GM12878 (cell line): ENCODE measurements at regions not wholly inside any gene's neighbourhood (a gene's known extent, or its start where the extent isn't known, plus 50 kb on each side); places are given as distances from the start of the nearest gene placed in this dataset.

Experiments
- ATAC-seq: fragments of 200-7000 bp; cut with Tn5 transposase; 3 replicates; pipeline ENCODE4 v1.9.1; 2020; ENCODE audit warnings: mild to moderate bottlenecking, moderate library complexity
- BruUV-seq: library from RNA; stranded (reverse); fragments of 400-500 nt; replicated peaks from 2 replicates; lab custom pipeline; 2021; lab: Mats Ljungman, UMichigan
- CTCF ChIA-PET: fragments of 300-600 bp; sonication (Branson Sonifier 250); formaldehyde crosslinking; extraction: SDS; loops from one replicate; lab custom pipeline; 2021; ENCODE audit warnings: inconsistent platforms; lab: Yijun Ruan, JAX
- POLR2A ChIA-PET: fragments of 350-600 bp; formaldehyde crosslinking; extraction: SDS; loops from one replicate; lab custom pipeline; 2021; ENCODE audit warnings: inconsistent platforms; lab: Charles Lee
- RAD21 ChIA-PET: fragments of 300-600 bp; sonication (Branson Sonifier 250); formaldehyde crosslinking; loops from one replicate; lab custom pipeline; 2023; ENCODE audit warnings: antibody characterized with exemption; ENCODE audit not compliant: unreplicated experiment; lab: Charles Lee
- SMC1A ChIA-PET: fragments of 300-600 bp; sonication (Branson Sonifier 250); formaldehyde crosslinking; loops from one replicate; lab custom pipeline; 2023; ENCODE audit not compliant: unreplicated experiment, uncharacterized antibody; lab: Charles Lee
- DNase-seq: peaks from one replicate; pipeline ENCODE4 v3.0.0-alpha.2; 2011; ENCODE audit warnings: low read depth, low spot score
- FAIRE-seq: peaks from 3 replicates; lab custom pipeline; 2011; peaks lifted over from hg19 to GRCh38; lab: Jason Lieb, UNC
- H2AFZ ChIP-seq: 2 replicates; pipeline ENCODE4 v1.6.0; 2011; ENCODE audit warnings: low read depth, low read length, control low read depth; ENCODE audit not compliant: control insufficient read depth
- H3K27ac ChIP-seq: 2 replicates; pipeline ENCODE4 v1.5.1; 2011; ENCODE audit warnings: control low read depth; ENCODE audit not compliant: control insufficient read depth, insufficient read depth
- H3K27me3 ChIP-seq, 2 experiments: replicated peaks in 1 of 2; 2 replicates each; pipeline versions ENCODE4 v1.6.0 to v1.6.1; 2011; ENCODE audit warnings: low read length in 1 of 2; ENCODE audit not compliant: control insufficient read depth in 2 of 2, insufficient read depth in 2 of 2
- H3K36me3 ChIP-seq, 2 experiments: 2 replicates each; pipeline ENCODE4 v1.5.1; 2011; ENCODE audit warnings: low read length in 1 of 2; ENCODE audit not compliant: control insufficient read depth in 2 of 2, insufficient read depth in 2 of 2
- H3K4me1 ChIP-seq: 2 replicates; pipeline ENCODE4 v1.6.1; 2011; ENCODE audit warnings: mild to moderate bottlenecking, low read length, moderate library complexity, mixed read lengths; ENCODE audit not compliant: control insufficient read depth, insufficient read depth
- H3K4me2 ChIP-seq: 2 replicates; pipeline ENCODE4 v1.6.0; 2011; ENCODE audit warnings: control low read depth; ENCODE audit not compliant: control insufficient read depth, insufficient read depth
- H3K4me3 ChIP-seq: fragments of 200-600 bp; sonication (generic); 2 replicates; pipeline ENCODE4 v1.5.1; 2016
- H3K79me2 ChIP-seq: 2 replicates; pipeline ENCODE4 v1.6.0; 2011; ENCODE audit warnings: low read length; ENCODE audit not compliant: control insufficient read depth, insufficient read depth
- H3K9ac ChIP-seq: 2 replicates; pipeline ENCODE4 v1.8.0; 2011; ENCODE audit warnings: low read length, control low read depth, mixed read lengths; ENCODE audit not compliant: control insufficient read depth, insufficient read depth
- H3K9me3 ChIP-seq: replicated peaks from 3 replicates; pipeline ENCODE4 v1.5.1; 2011; ENCODE audit warnings: mild to moderate bottlenecking, low read length; ENCODE audit not compliant: control insufficient read depth, insufficient read depth
- H4K20me1 ChIP-seq: 2 replicates; pipeline ENCODE4 v1.6.0; 2011; ENCODE audit not compliant: control insufficient read depth, insufficient read depth
- BCL11A ChIP-seq: IDR thresholded peaks from 2 replicates; pipeline ENCODE4 v1.6.1; 2011; ENCODE audit warnings: low read depth, low read length
- BHLHE40 ChIP-seq, 2 experiments: fragments of 450-650 bp in 1 of 2; IDR thresholded peaks; 2 replicates each; pipeline ENCODE4 v1.6.1; 2011 to 2017; ENCODE audit warnings: low read depth in 2 of 2, borderline replicate concordance in 1 of 2, improper control_type of control experiment in 1 of 2, low read length in 1 of 2, mild to moderate bottlenecking in 1 of 2
- IKZF1 ChIP-seq: fragments of 450-650 bp; conservative IDR thresholded peaks from 2 replicates; pipeline ENCODE4 v1.6.1; 2017; ENCODE audit warnings: antibody characterized with exemption, mild to moderate bottlenecking
- IRF5 ChIP-seq: fragments of 450-650 bp; IDR thresholded peaks from 2 replicates; pipeline ENCODE4 v1.6.1; 2017; ENCODE audit warnings: borderline replicate concordance
- MYB ChIP-seq: fragments of 150-350 bp; IDR thresholded peaks from 2 replicates; pipeline ENCODE4 v1.6.1; 2014; ENCODE audit warnings: mild to moderate bottlenecking, low read depth, low read length, borderline replicate concordance
- PAX8 ChIP-seq: fragments of 450-650 bp; IDR thresholded peaks from 2 replicates; pipeline ENCODE4 v1.6.1; 2017; ENCODE audit warnings: mild to moderate bottlenecking, moderate library complexity
- PML ChIP-seq: IDR thresholded peaks from 2 replicates; pipeline ENCODE4 v1.6.1; 2012; ENCODE audit warnings: low read length, inconsistent platforms
- SIN3A ChIP-seq: IDR thresholded peaks from 2 replicates; pipeline ENCODE4 v1.6.1; 2012; ENCODE audit warnings: low read depth, low read length, improper control_type of control experiment
- TCF12 ChIP-seq: IDR thresholded peaks from 2 replicates; pipeline ENCODE4 v1.6.1; 2011; ENCODE audit warnings: low read depth, mild to moderate bottlenecking, low read length
- TCF3 ChIP-seq: IDR thresholded peaks from 2 replicates; pipeline ENCODE4 v1.6.1; 2012; ENCODE audit warnings: low read depth, mild to moderate bottlenecking, low read length, borderline replicate concordance; ENCODE audit not compliant: insufficient read depth
- TCF7 ChIP-seq: IDR thresholded peaks from 2 replicates; pipeline ENCODE4 v1.6.1; 2014; ENCODE audit warnings: antibody characterized with exemption, borderline replicate concordance
- WRNIP1 ChIP-seq: IDR thresholded peaks from 2 replicates; pipeline ENCODE4 v1.6.1; 2011; ENCODE audit warnings: low read depth, low read length, improper control_type of control experiment, borderline replicate concordance
- WGBS: methylation state at CpG from one replicate; pipeline ENCODE4 v1.1.6; 2016; ENCODE audit warnings: low lambda C conversion rate; ENCODE audit not compliant: insufficient replicate concordance, insufficient coverage; ENCODE audit errors: missing lambda C conversion rate; 5-methylcytosine and 5-hydroxymethylcytosine counted together
- in situ Hi-C: fragments of 300-500 bp; cut with MboI; formaldehyde crosslinking; loops from 9 replicates; pipeline ENCODE4 v1.14.3; 2018; ENCODE audit warnings: mixed read lengths
- intact Hi-C: fragments of 100-400 bp; cut with micrococcal nuclease; formaldehyde crosslinking; loops from one replicate; pipeline ENCODE4 v1.14.2; 2022; ENCODE audit not compliant: unreplicated experiment
- TF ChIP-seq, protein P1 (sequence below): IDR thresholded peaks from 2 replicates; pipeline ENCODE4 v1.6.1; 2012; ENCODE audit warnings: mild to moderate bottlenecking, low read depth, low read length
- TF ChIP-seq, protein P2 (sequence below): fragments of 450-650 bp; IDR thresholded peaks from 2 replicates; pipeline ENCODE4 v1.6.1; 2017; ENCODE audit warnings: mild to moderate bottlenecking, moderate library complexity

DNA sequence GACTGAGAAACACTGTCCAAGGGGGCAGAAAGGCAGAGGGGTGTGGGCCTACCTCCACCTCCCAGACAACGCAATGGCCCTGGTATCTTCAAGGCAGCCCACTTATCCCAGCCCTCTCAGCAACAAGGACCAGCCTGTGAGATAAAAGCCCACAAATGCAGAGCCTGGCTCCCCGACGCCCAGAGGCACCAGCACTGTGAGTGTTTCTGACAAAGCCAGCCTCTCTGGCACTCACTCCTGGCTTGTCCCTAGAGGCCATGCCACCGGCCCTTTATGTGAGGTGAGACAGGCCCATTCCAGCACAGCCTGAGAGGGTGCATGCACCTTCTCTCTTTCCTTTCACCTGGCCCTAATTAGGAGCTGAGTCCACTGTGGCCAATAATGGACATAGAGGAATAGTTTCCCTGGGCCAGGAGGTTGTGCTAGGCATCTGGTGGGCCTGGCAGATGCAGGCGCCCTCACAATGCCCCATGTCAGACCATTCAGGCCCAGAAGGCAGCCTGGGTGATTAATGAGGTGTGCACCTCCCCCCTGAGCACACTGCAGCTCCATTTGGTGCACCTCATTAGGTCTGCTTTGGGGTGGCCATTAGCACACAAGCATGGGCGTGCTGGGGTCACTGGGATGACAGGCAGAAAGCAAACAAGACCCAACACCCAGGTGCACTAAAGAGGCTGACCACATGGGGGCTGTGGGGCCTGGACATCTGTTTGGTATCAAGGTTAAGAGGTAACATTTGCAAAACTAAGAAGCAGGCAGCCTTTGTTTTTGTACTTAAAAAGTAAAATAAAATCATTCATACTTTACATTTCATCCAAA is 176.0 kb downstream of the MED10 start:
- 27% methylated on average over 6 of the region's 6 CpGs for WGBS
- intact Hi-C loops = loop anchor here (2.0 kb wide), 1 partner anchor 44 kb away; no protein-coding TSS in a partner anchor
- Histone ChIP-seq H2AFZ (no peak overlapping the region), H3K4me2 (no peak overlapping the region), H3K36me3 (no peaks in the 10 kb centered on the region), H3K9ac (no peak overlapping the region), H3K27ac (no peak overlapping the region), H3K9me3 (no peaks in the 10 kb centered on the region; the same call in 2 of the 3 replicates), H4K20me1 (no peaks in the 10 kb centered on the region), H3K27me3 (no peaks in the 10 kb centered on the region), H3K4me1 (peaks cover 4% of the 10 kb centered on the region), H3K4me3 (no peak overlapping the region), H3K79me2 (no peaks in the 10 kb centered on the region)
- DNase-seq = no peak
- RAD21 ChIA-PET = interaction anchor here (0.8 to 2.0 kb wide), 5 partner anchors 8 to 72 kb away, joined by 3 to 10 read pairs (median 3); no protein-coding TSS in a partner anchor
- in situ Hi-C loops = no loop called here
- no peak for FAIRE-seq
- POLR2A ChIA-PET = interaction anchor here (0.5 to 1.0 kb wide), 2 partner anchors 32 to 49 kb away, joined by 3 to 8 read pairs; no protein-coding TSS in a partner anchor
- peak; percentile 82 for ATAC-seq
- BruUV-seq = no TSS peak
- CTCF ChIA-PET = interaction anchor here (1.0 to 1.6 kb wide), 5 partner anchors 10 to 65 kb away, joined by 3 to 5 read pairs (median 4); no protein-coding TSS in a partner anchor
- SMC1A ChIA-PET = interaction anchor here (1.0 to 1.8 kb wide), 11 partner anchors 10 to 315 kb away, joined by 3 to 7 read pairs (median 3); no protein-coding TSS in a partner anchor
- TF ChIP-seq TCF7 = no peak
- no peak for TF ChIP-seq TCF3
- 0 out of 2 replicates have a peak, but pooled peaks have one; percentile 31 for TF ChIP-seq TCF12
- TF ChIP-seq WRNIP1 = no peak
- TF ChIP-seq BCL11A = 0 out of 2 replicates have a peak, but pooled peaks have one; percentile 2
- no peak for TF ChIP-seq IRF5
- no peak for TF ChIP-seq SIN3A
- no peak for TF ChIP-seq MYB
- TF ChIP-seq PML = no peak
- TF ChIP-seq IKZF1 = no peak
- TF ChIP-seq, protein P1, sequence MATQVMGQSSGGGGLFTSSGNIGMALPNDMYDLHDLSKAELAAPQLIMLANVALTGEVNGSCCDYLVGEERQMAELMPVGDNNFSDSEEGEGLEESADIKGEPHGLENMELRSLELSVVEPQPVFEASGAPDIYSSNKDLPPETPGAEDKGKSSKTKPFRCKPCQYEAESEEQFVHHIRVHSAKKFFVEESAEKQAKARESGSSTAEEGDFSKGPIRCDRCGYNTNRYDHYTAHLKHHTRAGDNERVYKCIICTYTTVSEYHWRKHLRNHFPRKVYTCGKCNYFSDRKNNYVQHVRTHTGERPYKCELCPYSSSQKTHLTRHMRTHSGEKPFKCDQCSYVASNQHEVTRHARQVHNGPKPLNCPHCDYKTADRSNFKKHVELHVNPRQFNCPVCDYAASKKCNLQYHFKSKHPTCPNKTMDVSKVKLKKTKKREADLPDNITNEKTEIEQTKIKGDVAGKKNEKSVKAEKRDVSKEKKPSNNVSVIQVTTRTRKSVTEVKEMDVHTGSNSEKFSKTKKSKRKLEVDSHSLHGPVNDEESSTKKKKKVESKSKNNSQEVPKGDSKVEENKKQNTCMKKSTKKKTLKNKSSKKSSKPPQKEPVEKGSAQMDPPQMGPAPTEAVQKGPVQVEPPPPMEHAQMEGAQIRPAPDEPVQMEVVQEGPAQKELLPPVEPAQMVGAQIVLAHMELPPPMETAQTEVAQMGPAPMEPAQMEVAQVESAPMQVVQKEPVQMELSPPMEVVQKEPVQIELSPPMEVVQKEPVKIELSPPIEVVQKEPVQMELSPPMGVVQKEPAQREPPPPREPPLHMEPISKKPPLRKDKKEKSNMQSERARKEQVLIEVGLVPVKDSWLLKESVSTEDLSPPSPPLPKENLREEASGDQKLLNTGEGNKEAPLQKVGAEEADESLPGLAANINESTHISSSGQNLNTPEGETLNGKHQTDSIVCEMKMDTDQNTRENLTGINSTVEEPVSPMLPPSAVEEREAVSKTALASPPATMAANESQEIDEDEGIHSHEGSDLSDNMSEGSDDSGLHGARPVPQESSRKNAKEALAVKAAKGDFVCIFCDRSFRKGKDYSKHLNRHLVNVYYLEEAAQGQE = no peak
- no peak for TF ChIP-seq PAX8
- TF ChIP-seq, protein P2, sequence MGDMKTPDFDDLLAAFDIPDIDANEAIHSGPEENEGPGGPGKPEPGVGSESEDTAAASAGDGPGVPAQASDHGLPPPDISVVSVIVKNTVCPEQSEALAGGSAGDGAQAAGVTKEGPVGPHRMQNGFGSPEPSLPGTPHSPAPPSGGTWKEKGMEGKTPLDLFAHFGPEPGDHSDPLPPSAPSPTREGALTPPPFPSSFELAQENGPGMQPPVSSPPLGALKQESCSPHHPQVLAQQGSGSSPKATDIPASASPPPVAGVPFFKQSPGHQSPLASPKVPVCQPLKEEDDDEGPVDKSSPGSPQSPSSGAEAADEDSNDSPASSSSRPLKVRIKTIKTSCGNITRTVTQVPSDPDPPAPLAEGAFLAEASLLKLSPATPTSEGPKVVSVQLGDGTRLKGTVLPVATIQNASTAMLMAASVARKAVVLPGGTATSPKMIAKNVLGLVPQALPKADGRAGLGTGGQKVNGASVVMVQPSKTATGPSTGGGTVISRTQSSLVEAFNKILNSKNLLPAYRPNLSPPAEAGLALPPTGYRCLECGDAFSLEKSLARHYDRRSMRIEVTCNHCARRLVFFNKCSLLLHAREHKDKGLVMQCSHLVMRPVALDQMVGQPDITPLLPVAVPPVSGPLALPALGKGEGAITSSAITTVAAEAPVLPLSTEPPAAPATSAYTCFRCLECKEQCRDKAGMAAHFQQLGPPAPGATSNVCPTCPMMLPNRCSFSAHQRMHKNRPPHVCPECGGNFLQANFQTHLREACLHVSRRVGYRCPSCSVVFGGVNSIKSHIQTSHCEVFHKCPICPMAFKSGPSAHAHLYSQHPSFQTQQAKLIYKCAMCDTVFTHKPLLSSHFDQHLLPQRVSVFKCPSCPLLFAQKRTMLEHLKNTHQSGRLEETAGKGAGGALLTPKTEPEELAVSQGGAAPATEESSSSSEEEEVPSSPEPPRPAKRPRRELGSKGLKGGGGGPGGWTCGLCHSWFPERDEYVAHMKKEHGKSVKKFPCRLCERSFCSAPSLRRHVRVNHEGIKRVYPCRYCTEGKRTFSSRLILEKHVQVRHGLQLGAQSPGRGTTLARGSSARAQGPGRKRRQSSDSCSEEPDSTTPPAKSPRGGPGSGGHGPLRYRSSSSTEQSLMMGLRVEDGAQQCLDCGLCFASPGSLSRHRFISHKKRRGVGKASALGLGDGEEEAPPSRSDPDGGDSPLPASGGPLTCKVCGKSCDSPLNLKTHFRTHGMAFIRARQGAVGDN = no peak
- no peak for TF ChIP-seq BHLHE40 (IDR thresholded peaks at IDR 0.05; ENCODE audit: borderline replicate concordance in 1 of 2, low read depth in 2 of 2, low read length in 1 of 2)
